Sigmoid colon (tissue), 4 donors: ENCODE measurements at regions not wholly inside any gene's neighbourhood (a gene's known extent, or its start where the extent isn't known, plus 50 kb on each side); places are given as distances from the start of the nearest gene placed in this dataset.

Source experiments
- POLR2AphosphoS5 ChIP-seq, 4 donors: sonication (generic); formaldehyde crosslinking; IDR thresholded peaks; one replicate each; pipeline ENCODE4 v1.6.1; 2017; ENCODE audit warnings: antibody characterized with exemption in 4 of 4
- TF ChIP-seq, protein P1 (sequence below), 4 experiments: fragments of 450-650 bp in 3 of 4; fragments of 200-600 bp in 1 of 4; IDR thresholded peaks; one replicate each; pipeline ENCODE4 v1.5.1; 2016 to 2019; ENCODE audit warnings: antibody characterized with exemption in 4 of 4, mild to moderate bottlenecking in 3 of 4, moderate library complexity in 2 of 4

DNA sequence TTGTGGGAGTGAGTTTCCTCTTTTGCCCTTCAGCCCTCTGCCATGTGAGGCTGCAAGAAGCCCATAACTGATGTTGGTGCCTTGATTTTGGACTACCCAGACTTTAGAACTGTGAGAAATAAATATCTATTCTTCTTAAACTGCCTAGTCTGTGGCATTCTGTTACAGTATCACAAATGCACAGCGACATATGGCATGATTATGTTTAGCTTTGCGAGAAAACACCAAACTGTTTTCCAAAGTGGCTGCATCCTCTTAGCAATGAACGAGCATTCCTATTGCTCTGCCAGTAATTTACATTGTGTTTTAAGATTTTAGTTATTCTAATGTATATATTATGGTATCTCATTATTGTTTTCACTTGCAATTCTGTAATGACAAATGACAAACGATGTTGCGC is 246.7 kb downstream of the HLX start:
- TF ChIP-seq, protein P1, sequence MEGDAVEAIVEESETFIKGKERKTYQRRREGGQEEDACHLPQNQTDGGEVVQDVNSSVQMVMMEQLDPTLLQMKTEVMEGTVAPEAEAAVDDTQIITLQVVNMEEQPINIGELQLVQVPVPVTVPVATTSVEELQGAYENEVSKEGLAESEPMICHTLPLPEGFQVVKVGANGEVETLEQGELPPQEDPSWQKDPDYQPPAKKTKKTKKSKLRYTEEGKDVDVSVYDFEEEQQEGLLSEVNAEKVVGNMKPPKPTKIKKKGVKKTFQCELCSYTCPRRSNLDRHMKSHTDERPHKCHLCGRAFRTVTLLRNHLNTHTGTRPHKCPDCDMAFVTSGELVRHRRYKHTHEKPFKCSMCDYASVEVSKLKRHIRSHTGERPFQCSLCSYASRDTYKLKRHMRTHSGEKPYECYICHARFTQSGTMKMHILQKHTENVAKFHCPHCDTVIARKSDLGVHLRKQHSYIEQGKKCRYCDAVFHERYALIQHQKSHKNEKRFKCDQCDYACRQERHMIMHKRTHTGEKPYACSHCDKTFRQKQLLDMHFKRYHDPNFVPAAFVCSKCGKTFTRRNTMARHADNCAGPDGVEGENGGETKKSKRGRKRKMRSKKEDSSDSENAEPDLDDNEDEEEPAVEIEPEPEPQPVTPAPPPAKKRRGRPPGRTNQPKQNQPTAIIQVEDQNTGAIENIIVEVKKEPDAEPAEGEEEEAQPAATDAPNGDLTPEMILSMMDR (IDR thresholded peaks at IDR 0.05), result no peak
- TF ChIP-seq POLR2AphosphoS5 (IDR thresholded peaks at IDR 0.05), result no peak
